ENCODE measurements at regions not wholly inside any gene's neighbourhood (a gene's known extent, or its start where the extent isn't known, plus 50 kb on each side); places are given as distances from the start of the nearest gene placed in this dataset.

- TF ChIP-seq POLR2A (IDR thresholded peaks at IDR 0.05; ENCODE audit: low read length) = no peak
- TF ChIP-seq GATA1 (IDR thresholded peaks at IDR 0.05; ENCODE audit: low read depth, low read length) = no peak
Observed at GRCh38 chr10:129024046-129024445, 443.0 kb upstream of the MGMT start.

All from erythroblast (primary cell).